GM19351 (cell line): ENCODE measurements at regions not wholly inside any gene's neighbourhood (a gene's known extent, or its start where the extent isn't known, plus 50 kb on each side); places are given as distances from the start of the nearest gene placed in this dataset.
"Not testable (repeated sequence)": the region's sequence is repeated elsewhere in the genome, so short reads cannot be mapped to it uniquely, and the experiment has no call there.

ENCODE experiments used
- ATAC-seq: cut with Tn5 transposase; IDR thresholded peaks from one replicate; pipeline ENCODE4 v1.9.1; 2021; ENCODE audit warnings: mild to moderate bottlenecking, moderate library complexity; ENCODE audit not compliant: unreplicated experiment

- no peak for ATAC-seq
Measured at GRCh38 chr4:85153221-85153620, 186.7 kb upstream of the WDFY3 start.

GRCh38 chr4:85154591-85154990 lies 188.1 kb upstream of the WDFY3 start:
- ATAC-seq: no peak

- ATAC-seq: no peak
Measured at GRCh38 chr4:85165808-85166207, 199.3 kb upstream of the WDFY3 start.

GRCh38 chr4:85166318-85166717 lies 199.8 kb upstream of the WDFY3 start:
- ATAC-seq: no peak

GRCh38 chr4:85168234-85168834 lies 201.8 kb upstream of the WDFY3 start:
- ATAC-seq: no peak

GRCh38 chr4:85170241-85170640 lies 203.8 kb upstream of the WDFY3 start:
- no peak for ATAC-seq

GRCh38 chr4:85175190-85175589 lies 208.7 kb upstream of the WDFY3 start:
- ATAC-seq: no peak

- no peak for ATAC-seq
Measured at GRCh38 chr4:85177092-85177491, 210.6 kb upstream of the WDFY3 start.

- no peak for ATAC-seq
Measured at GRCh38 chr4:85177679-85178078, 211.2 kb upstream of the WDFY3 start.

- no peak for ATAC-seq
Measured at GRCh38 chr4:85180533-85180932, 214.0 kb upstream of the WDFY3 start.

GRCh38 chr4:85187106-85187505 lies 220.6 kb upstream of the WDFY3 start:
- ATAC-seq: no peak

- ATAC-seq: not testable (repeated sequence)
Measured at GRCh38 chr4:85196015-85196414, 229.5 kb upstream of the WDFY3 start.

- ATAC-seq: no peak
Measured at GRCh38 chr4:85200106-85200505, 233.6 kb upstream of the WDFY3 start.

- no peak for ATAC-seq
Measured at GRCh38 chr4:85209161-85209560, 242.7 kb upstream of the WDFY3 start.

GRCh38 chr4:85210353-85210752 lies 243.9 kb upstream of the WDFY3 start:
- no peak for ATAC-seq

GRCh38 chr4:85216571-85216970 lies 250.1 kb upstream of the WDFY3 start:
- not testable (repeated sequence) for ATAC-seq

- ATAC-seq: no peak
Measured at GRCh38 chr4:85218756-85219155, 252.3 kb upstream of the WDFY3 start.

GRCh38 chr4:85221606-85222005 lies 253.3 kb upstream of the ARHGAP24 start:
- no peak for ATAC-seq

GRCh38 chr4:85222561-85222960 lies 252.4 kb upstream of the ARHGAP24 start:
- no peak for ATAC-seq

GRCh38 chr4:85228264-85228663 lies 246.7 kb upstream of the ARHGAP24 start:
- ATAC-seq: no peak

- no peak for ATAC-seq
Measured at GRCh38 chr4:85233516-85233915, 241.4 kb upstream of the ARHGAP24 start.

- ATAC-seq: no peak
Measured at GRCh38 chr4:85243857-85244256, 231.1 kb upstream of the ARHGAP24 start.

GRCh38 chr4:85244638-85245037 lies 230.3 kb upstream of the ARHGAP24 start:
- no peak for ATAC-seq
